ENCODE measurements at regions not wholly inside any gene's neighbourhood (a gene's known extent, or its start where the extent isn't known, plus 50 kb on each side); places are given as distances from the start of the nearest gene placed in this dataset.

- TF ChIP-seq CTCF (conservative IDR thresholded peaks at IDR 0.05; ENCODE audit: low read depth, low read length) = no peak
- Histone ChIP-seq H4K20me1 (ENCODE audit: insufficient read depth) (no peaks in the 10 kb centered on the region), H3K36me3 (ENCODE audit: insufficient read depth) (no peaks in the 10 kb centered on the region), H3K79me2 (ENCODE audit: insufficient read depth, low read depth) (no peaks in the 10 kb centered on the region), H2AFZ (ENCODE audit: low read depth) (no peak overlapping the region), H3K4me2 (no peak overlapping the region), H3K4me3 (IDR thresholded peaks at IDR 0.05; ENCODE audit: insufficient read depth, low read depth, low read length) (no peak overlapping the region), H3K9ac (no peak overlapping the region), H3K4me1 (ENCODE audit: low read depth, poor library complexity, severe bottlenecking) (no peaks in the 10 kb centered on the region), H3K27me3 (ENCODE audit: insufficient read depth, low read depth) (no peaks in the 10 kb centered on the region), H3K27ac (no peak overlapping the region)
These were observed 202.3 kb downstream of the GXYLT1 start for GRCh38 chr12:41942354-41942753.

- H2AFZ ChIP-seq (ENCODE audit: low read depth) = no peak overlapping the region
- no peak for TF ChIP-seq CTCF (conservative IDR thresholded peaks at IDR 0.05; ENCODE audit: low read depth, low read length)
- H3K9ac ChIP-seq = no peak overlapping the region
- H3K36me3 ChIP-seq (ENCODE audit: insufficient read depth) = no peaks in the 10 kb centered on the region
- H3K79me2 ChIP-seq (ENCODE audit: insufficient read depth, low read depth) = no peaks in the 10 kb centered on the region
- H3K27ac ChIP-seq = no peak overlapping the region
- no peaks in the 10 kb centered on the region for H3K4me1 ChIP-seq (ENCODE audit: low read depth, poor library complexity, severe bottlenecking)
- H3K4me2 ChIP-seq = no peak overlapping the region
- H4K20me1 ChIP-seq (ENCODE audit: insufficient read depth) = no peaks in the 10 kb centered on the region
- H3K27me3 ChIP-seq (ENCODE audit: insufficient read depth, low read depth) = no peaks in the 10 kb centered on the region
- H3K4me3 ChIP-seq (IDR thresholded peaks at IDR 0.05; ENCODE audit: insufficient read depth, low read depth, low read length) = no peak overlapping the region
These were observed 203.6 kb downstream of the GXYLT1 start for GRCh38 chr12:41941079-41941478.

- no peaks in the 10 kb centered on the region for H4K20me1 ChIP-seq (ENCODE audit: insufficient read depth)
- no peaks in the 10 kb centered on the region for H3K27me3 ChIP-seq (ENCODE audit: insufficient read depth, low read depth)
- no peak for TF ChIP-seq CTCF (conservative IDR thresholded peaks at IDR 0.05; ENCODE audit: low read depth, low read length)
- H2AFZ ChIP-seq (ENCODE audit: low read depth) = no peak overlapping the region
- H3K4me1 ChIP-seq (ENCODE audit: low read depth, poor library complexity, severe bottlenecking) = no peaks in the 10 kb centered on the region
- H3K27ac ChIP-seq = no peak overlapping the region
- H3K9ac ChIP-seq = no peak overlapping the region
- H3K4me3 ChIP-seq (IDR thresholded peaks at IDR 0.05; ENCODE audit: insufficient read depth, low read depth, low read length) = no peak overlapping the region
- no peaks in the 10 kb centered on the region for H3K36me3 ChIP-seq (ENCODE audit: insufficient read depth)
- H3K79me2 ChIP-seq (ENCODE audit: insufficient read depth, low read depth) = no peaks in the 10 kb centered on the region
- H3K4me2 ChIP-seq = no peak overlapping the region
These were observed 204.1 kb downstream of the GXYLT1 start for GRCh38 chr12:41940571-41940970.

- no peak for TF ChIP-seq CTCF (conservative IDR thresholded peaks at IDR 0.05; ENCODE audit: low read depth, low read length)
- no peaks in the 10 kb centered on the region for H3K27me3 ChIP-seq (ENCODE audit: insufficient read depth, low read depth)
- H3K4me3 ChIP-seq (IDR thresholded peaks at IDR 0.05; ENCODE audit: insufficient read depth, low read depth, low read length) = no peak overlapping the region
- no peaks in the 10 kb centered on the region for H3K36me3 ChIP-seq (ENCODE audit: insufficient read depth)
- H3K27ac ChIP-seq = no peak overlapping the region
- H2AFZ ChIP-seq (ENCODE audit: low read depth) = no peak overlapping the region
- H3K79me2 ChIP-seq (ENCODE audit: insufficient read depth, low read depth) = no peaks in the 10 kb centered on the region
- H3K9ac ChIP-seq = no peak overlapping the region
- no peaks in the 10 kb centered on the region for H3K4me1 ChIP-seq (ENCODE audit: low read depth, poor library complexity, severe bottlenecking)
- H3K4me2 ChIP-seq = no peak overlapping the region
- no peaks in the 10 kb centered on the region for H4K20me1 ChIP-seq (ENCODE audit: insufficient read depth)
These were observed 208.3 kb downstream of the GXYLT1 start for GRCh38 chr12:41936333-41936732.

GRCh38 chr12:41935911-41936310 is 208.8 kb downstream of the GXYLT1 start:
- no peaks in the 10 kb centered on the region for H3K36me3 ChIP-seq (ENCODE audit: insufficient read depth)
- H4K20me1 ChIP-seq (ENCODE audit: insufficient read depth) = no peaks in the 10 kb centered on the region
- no peak overlapping the region for H3K9ac ChIP-seq
- no peak overlapping the region for H3K27ac ChIP-seq
- H3K4me3 ChIP-seq (IDR thresholded peaks at IDR 0.05; ENCODE audit: insufficient read depth, low read depth, low read length) = no peak overlapping the region
- H3K4me2 ChIP-seq = no peak overlapping the region
- no peak for TF ChIP-seq CTCF (conservative IDR thresholded peaks at IDR 0.05; ENCODE audit: low read depth, low read length)
- no peaks in the 10 kb centered on the region for H3K79me2 ChIP-seq (ENCODE audit: insufficient read depth, low read depth)
- no peaks in the 10 kb centered on the region for H3K27me3 ChIP-seq (ENCODE audit: insufficient read depth, low read depth)
- H3K4me1 ChIP-seq (ENCODE audit: low read depth, poor library complexity, severe bottlenecking) = no peaks in the 10 kb centered on the region
- no peak overlapping the region for H2AFZ ChIP-seq (ENCODE audit: low read depth)
